ENCODE measurements at regions not wholly inside any gene's neighbourhood (a gene's known extent, or its start where the extent isn't known, plus 50 kb on each side); places are given as distances from the start of the nearest gene placed in this dataset.

DNA sequence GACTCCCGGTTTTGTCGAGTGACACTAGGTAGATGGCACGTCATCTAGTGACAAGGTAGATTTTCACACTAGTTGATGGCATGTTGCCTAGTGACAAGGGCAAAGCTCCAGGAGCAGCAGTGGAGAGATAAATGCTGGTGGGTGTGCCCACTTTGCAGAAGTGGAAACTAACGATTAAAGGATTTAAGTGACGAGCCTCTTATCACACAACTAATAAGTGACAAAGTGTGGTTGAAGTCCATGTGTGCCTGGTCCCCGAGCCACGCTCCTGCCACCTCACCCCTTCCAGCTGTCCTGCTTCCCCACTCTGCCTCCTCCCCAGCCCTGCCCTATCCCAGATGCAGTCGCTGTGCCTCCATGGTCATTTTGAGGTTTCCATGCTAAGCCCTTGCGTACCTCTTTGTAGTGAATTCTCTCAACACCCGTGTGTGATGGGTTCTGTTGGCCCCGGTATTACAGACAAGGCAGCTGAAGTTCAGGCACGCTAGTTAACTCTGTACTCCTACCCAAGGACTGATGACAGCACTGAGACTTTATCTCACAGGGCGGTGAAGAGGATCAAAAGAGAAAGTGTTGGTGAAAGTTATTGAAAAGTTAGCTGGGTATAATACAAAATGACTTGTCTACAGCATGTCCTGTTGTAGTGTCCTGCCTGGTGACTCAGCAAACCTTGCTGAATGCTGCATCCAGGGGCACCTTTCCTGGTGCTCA is 113.4 kb upstream of the GLI2 start:
- POLR2A ChIA-PET = interaction anchor here (0.6 kb wide), 1 partner anchor 9 kb away, joined by 3 read pairs; no protein-coding TSS in a partner anchor
- TF ChIP-seq, protein P1, sequence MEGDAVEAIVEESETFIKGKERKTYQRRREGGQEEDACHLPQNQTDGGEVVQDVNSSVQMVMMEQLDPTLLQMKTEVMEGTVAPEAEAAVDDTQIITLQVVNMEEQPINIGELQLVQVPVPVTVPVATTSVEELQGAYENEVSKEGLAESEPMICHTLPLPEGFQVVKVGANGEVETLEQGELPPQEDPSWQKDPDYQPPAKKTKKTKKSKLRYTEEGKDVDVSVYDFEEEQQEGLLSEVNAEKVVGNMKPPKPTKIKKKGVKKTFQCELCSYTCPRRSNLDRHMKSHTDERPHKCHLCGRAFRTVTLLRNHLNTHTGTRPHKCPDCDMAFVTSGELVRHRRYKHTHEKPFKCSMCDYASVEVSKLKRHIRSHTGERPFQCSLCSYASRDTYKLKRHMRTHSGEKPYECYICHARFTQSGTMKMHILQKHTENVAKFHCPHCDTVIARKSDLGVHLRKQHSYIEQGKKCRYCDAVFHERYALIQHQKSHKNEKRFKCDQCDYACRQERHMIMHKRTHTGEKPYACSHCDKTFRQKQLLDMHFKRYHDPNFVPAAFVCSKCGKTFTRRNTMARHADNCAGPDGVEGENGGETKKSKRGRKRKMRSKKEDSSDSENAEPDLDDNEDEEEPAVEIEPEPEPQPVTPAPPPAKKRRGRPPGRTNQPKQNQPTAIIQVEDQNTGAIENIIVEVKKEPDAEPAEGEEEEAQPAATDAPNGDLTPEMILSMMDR (IDR thresholded peaks at IDR 0.05; ENCODE audit: low read depth, low read length) = no peak
- CTCF ChIA-PET = no interaction called here

DNA sequence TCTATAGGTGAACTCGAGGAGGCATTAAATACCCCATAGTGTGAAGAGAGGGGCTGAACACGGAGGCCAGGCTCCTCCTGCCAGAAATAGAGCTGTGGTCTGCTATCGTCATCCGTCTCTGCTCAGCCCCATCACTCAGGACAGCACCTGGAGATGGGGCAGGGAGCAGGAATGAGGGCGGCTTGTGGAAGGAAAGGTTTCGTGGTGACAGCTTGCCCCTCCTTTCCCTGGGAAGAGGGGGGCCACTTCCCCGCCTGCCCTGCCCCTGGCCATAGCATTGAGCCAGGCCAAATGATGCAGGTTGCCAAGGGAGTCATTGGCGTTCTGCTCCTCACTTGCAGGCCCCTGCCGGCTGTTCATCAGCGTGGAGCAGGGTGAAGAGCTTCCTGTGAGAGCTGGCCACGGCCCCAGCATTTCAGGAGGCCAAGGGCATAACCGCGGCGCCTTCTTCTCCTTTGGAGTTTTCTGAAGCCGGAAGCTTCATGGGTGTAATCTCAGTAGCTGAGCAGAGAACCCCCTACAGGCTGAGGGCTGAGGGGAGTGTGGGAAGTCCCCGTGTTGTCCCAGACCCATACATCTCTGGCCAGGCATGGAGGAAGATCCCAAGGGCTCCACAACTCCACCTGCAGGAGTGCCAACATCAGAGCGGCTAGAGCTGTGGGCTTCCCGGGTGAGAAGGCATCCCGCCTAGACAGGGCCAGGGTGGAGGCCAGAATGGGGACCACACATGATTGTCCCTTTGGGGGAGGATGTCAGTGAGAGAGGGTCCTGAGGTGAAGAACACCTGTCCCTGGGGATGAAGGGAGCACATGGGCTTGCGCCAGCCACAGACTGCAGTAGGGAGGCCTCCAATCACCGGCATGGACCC is 112.5 kb upstream of the GLI2 start:
- POLR2A ChIA-PET = no interaction called here
- CTCF ChIA-PET = no interaction called here
- no peak overlapping the region for H3K27ac ChIP-seq (ENCODE audit: low read depth, low read length)
- DNase-seq (ENCODE audit: low read depth, low spot score) = no peak
- TF ChIP-seq, protein P1 (IDR thresholded peaks at IDR 0.05; ENCODE audit: low read depth, low read length) = no peak
- H3K4me3 ChIP-seq (ENCODE audit: low read depth, low read length) = no peak overlapping the region
- H3K27me3 ChIP-seq (ENCODE audit: control insufficient read depth, insufficient read depth, low read length) = peaks cover 4% of the 10 kb centered on the region
- peaks cover 13% of the 10 kb centered on the region for H3K9me3 ChIP-seq (ENCODE audit: control insufficient read depth, insufficient read depth, low read length)

More for the DNA sequence above, 113.4 kb upstream of the GLI2 start:
- no peak for DNase-seq (ENCODE audit: low read depth, low spot score)
- peaks cover 13% of the 10 kb centered on the region for H3K9me3 ChIP-seq (ENCODE audit: control insufficient read depth, insufficient read depth, low read length)
- H3K4me3 ChIP-seq (ENCODE audit: low read depth, low read length) = no peak overlapping the region
- H3K27me3 ChIP-seq (ENCODE audit: control insufficient read depth, insufficient read depth, low read length) = peaks cover 4% of the 10 kb centered on the region
- no peak overlapping the region for H3K27ac ChIP-seq (ENCODE audit: low read depth, low read length)

DNA sequence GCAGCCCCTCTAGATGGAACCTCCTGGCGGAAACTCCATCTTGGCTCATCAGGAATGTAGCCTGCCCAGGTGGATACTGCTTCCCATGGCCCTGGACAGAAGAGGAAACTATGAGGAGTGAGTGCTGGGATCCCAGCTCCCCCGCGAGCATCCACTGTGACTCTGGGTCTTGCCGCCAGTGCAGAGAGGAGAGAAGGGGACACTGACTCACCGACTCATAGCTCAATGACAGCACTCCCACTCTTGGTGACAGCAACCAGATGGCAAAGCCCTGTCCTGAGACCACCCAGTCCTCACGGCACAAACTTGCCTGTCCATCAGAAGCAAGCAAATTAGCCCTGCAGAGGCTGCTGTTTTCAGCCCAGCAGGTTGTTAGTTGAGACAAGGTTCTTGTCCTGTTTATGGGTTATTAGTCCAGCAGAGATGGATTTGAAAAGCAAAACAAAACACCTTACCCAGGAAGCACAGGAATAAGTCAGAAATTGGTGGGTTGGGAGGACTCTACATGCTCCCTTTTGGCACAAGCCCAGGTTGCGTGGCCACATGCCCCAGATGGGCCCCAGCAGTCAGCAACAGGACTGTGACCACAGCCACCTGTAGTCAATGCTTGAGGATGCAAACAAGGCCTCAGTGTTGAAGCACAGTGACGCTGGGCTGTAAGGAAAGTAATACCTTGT is 111.5 kb upstream of the GLI2 start:
- TF ChIP-seq, protein P1 (IDR thresholded peaks at IDR 0.05; ENCODE audit: low read depth, low read length) = no peak
- no peak for DNase-seq (ENCODE audit: low read depth, low spot score)
- Histone ChIP-seq H3K27ac (ENCODE audit: low read depth, low read length) (no peak overlapping the region), H3K4me3 (ENCODE audit: low read depth, low read length) (no peak overlapping the region), H3K9me3 (ENCODE audit: control insufficient read depth, insufficient read depth, low read length) (peaks cover 16% of the 10 kb centered on the region), H3K27me3 (ENCODE audit: control insufficient read depth, insufficient read depth, low read length) (peaks cover 7% of the 10 kb centered on the region)
- CTCF ChIA-PET = no interaction called here
- POLR2A ChIA-PET = no interaction called here

DNA sequence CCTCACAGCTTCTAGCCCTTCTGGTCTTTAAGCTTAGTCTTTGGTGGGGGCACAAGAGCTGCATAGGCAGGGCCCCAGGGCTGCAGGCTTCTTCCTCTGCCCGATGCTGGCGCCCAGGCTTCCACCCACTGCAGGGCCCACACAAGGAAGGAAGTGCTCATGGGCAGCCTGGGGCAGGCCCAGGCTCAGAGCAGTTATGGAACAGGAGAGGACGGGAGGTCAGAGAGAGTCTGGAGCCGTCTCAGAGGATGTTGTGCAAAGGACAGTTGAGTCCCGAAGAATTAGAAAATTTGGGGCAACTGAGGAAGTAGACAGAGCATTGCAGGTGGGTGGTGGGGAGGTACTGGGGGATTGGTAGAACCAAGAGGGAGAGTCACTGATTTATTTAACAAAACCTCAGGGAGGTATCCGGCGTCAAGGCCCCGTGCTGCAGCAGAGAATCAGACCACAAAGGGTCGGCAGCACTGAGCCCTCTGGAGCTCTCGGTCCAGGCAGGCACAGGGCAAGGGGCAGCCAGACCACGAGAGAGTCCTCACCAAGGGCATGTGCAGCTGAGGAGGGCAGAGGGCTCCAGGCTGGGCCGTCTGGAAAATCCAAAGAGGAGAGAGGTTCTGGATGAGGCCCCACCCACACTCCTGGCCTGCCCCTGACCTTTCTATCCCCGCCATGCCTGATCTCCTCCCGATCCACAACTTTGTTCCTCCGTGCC is 110.8 kb upstream of the GLI2 start:
- no peak overlapping the region for H3K4me3 ChIP-seq (ENCODE audit: low read depth, low read length)
- H3K9me3 ChIP-seq (ENCODE audit: control insufficient read depth, insufficient read depth, low read length) = peaks cover 16% of the 10 kb centered on the region
- CTCF ChIA-PET = no interaction called here
- POLR2A ChIA-PET = no interaction called here
- peaks cover 12% of the 10 kb centered on the region for H3K27me3 ChIP-seq (ENCODE audit: control insufficient read depth, insufficient read depth, low read length)
- no peak for DNase-seq (ENCODE audit: low read depth, low spot score)
- TF ChIP-seq, protein P1 (IDR thresholded peaks at IDR 0.05; ENCODE audit: low read depth, low read length) = no peak
- no peak overlapping the region for H3K27ac ChIP-seq (ENCODE audit: low read depth, low read length)

All from AG04450 (cell line).